HuH-7 (cell line): ENCODE measurements at regions not wholly inside any gene's neighbourhood (a gene's known extent, or its start where the extent isn't known, plus 50 kb on each side); places are given as distances from the start of the nearest gene placed in this dataset.

Source experiments
- DNase-seq: peaks from one replicate; pipeline ENCODE4 v3.0.0; 2011; ENCODE audit warnings: low spot score

DNA sequence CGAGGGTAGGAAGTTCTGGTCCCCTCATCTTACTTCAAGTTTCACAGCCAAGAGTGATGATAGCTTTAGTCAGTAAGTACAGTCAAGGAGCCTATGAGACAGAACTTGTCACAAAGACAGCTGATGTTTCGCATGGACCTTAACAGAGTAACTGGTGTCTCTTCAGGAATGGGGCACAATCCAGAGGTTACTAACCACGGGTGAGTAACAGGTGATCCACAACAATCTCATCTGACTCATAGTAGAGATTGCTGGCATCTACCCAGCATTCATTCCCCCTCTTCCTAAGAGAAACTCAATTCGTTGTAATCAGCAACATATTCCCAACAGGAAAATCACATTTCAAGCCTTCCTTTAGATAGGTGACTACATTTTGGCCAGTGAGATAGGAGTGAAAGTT lies 126.7 kb downstream of the SNX18 start:
- DNase-seq = no peak

DNA sequence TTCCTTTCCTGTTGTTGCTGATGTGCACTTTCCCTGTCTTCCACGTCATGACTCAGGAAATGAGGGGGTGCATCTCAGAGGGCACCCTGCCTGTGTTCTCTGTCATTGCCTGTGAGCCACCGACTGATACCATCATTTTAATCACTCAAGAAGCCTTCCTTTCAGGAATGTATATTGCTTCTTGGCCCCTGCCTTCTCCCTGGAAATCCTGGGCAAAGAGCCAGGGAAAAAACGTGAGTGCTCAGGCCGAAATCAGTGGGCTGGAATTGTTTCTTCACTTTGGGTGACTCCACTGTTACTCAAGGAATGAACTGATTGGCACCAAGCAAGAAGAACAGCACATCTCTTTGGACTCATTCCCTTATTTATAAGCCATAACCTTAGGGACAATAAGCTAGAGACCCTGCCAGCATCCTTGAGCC lies 126.1 kb downstream of the SNX18 start:
- no peak for DNase-seq

DNA sequence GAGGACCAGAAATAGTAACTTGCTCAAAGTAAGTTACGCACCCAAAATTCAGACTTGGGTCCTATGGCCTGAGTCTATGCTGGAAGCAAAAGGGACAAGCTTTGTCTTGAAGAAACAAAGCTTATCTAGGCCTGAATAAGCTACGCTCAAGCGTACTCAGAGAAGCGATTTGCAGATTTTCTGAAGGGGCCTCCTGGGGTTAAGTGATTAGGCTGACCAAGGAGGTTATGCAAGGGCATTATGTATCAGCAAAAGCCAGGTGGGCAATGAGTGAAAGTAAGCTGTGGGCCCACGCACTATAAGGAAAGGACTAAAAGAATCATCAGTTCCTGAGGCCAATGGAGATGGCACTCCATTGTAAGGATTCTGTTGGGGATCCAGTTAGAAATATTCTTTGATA lies 122.1 kb downstream of the SNX18 start:
- no peak for DNase-seq

DNA sequence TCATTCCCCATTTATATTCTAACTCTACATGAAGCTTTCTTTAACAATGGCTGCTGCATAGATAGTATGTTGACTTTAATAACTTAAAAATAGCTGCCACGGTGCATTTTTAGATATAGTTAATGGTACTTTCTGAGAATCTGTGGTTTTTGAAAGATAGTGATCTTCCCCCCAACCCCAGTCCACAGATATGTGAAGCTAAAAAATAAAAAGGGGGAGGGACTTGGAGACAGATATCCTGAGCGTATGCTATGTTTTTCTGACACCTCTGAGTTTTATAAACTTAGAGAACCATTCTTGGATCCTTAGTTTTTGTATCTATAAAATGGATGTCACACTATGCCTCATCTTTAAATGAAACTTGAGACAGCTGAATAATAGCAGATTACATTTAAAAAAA lies 120.5 kb downstream of the SNX18 start:
- DNase-seq = no peak

DNA sequence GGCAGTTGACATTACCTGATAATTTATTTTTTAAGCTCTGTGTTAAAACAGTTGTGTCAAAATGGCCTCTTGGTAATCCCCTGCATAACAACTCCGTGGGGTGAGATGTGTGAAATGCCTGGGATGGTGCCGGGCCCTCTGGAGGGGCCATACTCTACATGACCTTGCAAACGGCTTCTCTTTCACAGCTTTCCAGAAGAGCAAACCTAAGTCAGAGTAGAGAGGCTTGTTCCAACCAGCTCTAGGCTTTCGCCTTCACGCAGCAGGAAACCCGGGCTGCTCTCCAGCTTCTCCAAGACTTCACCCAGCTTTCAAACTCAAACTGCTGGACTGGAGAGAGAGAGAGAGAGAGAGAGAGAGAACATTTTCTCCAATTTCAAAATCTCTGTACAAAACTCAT lies 120.1 kb downstream of the SNX18 start:
- no peak for DNase-seq

DNA sequence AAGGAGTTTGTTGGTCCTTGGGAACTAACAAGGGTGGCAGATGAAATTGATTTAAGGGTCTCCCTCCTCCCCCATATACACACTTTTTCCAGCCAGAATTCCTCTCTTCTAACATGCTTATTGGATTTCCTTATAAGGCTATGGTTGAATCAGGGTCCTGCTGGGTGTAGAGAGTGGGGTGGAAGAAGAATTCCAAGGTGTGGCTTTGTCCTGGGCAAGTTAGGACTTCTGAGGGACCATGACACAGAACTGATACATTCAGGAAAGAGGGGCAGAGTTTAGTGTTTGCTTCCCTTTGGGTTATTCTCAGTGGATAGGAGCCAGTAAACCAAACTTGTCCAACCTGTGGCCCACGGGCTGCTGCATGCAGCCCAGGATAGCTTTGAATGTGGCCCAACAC lies 116.5 kb downstream of the SNX18 start:
- DNase-seq = no peak

DNA sequence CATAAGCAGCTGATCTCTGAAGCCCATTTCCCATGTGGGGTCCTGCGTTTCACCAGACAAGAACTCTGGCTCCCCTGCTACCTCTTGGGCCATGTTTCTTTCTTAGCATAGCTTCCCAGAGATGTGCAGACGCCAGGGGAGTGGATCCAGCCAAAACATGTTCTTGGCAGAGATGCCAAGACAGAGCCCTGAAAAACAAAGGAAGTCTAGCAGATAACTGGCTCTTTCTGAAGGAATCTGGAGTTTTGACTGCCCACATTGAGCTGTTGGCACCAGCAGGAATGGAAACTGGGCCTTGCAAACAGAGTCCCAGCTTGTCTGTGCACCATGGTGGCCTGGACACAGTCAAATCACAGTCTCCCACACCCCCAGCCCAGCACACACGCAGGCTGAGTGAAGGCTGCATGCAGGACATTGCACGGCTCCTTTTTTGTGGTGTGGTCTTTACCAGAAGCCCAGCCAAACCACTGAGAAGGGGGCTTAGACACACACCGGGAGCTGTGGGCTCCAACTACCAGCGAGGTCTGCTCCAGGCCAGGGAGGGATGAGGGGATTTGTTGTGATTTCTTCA lies 114.7 kb downstream of the SNX18 start:
- DNase-seq = no peak

DNA sequence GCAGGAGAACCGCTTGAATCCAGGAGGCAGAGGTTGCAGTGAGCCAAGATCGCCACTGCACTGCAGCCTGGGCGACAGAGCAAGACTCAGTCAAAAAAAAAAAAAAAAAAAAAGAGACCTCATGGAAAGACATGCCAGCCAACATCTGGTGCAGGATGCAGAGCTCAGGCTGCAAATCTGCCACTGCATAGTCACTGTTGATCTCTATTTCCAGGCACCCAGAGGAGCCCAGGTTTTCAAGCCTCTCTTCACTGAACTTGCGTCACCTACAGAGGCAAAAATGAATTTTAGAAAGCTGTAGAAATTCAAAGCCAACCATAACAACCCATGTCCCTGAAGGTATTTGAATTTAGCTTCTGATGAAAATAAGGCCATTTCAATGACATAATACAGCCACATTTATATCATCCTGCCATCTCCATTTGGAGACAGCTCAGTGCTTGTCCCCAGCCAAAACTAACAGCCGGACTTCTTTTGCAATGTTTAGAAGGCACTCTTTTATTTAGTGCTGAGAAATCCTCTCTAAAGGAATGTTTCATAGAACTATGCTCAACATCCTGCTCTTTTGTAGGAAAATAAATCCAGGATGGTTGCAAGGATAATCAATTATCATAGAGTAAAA lies 113.3 kb downstream of the SNX18 start:
- no peak for DNase-seq

DNA sequence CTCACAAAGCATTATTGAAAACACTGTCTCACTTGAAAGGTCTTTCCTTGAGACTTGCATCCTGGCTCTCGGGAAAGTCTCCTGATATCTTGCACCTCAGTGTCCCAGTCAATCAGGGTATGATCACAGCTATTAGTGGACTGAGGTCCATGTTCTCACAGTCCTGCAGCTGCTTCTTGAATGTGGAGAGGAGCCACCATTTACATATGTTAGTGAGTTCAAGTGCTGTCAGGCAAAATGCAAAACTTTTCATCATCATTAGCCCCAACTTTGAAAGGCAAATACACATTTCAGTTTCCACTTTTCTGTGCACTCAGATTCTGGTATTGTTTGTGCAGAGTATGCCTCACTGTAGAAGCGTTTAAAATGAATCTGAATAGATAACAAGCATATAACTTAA lies 111.6 kb downstream of the SNX18 start:
- no peak for DNase-seq

DNA sequence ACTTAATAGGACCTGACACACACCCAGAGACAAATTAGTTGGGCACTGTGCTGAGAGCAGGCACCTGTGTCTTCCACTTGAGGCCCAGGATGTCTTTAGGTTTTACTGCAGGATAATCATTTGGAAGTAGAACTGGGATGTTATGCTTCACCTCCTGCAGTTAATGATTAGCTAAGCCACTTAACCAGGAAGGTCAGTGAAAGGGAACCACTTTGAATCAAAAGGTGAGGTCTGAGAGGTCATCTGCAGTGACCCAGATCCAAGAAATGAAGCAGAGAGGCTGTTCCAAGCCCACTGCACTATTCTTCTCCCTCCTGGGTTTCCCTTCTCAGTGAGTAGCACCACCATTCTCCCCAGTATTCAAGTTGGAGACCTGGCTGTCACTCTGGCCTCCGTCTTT lies 110.5 kb downstream of the SNX18 start:
- DNase-seq = peak; percentile 23

DNA sequence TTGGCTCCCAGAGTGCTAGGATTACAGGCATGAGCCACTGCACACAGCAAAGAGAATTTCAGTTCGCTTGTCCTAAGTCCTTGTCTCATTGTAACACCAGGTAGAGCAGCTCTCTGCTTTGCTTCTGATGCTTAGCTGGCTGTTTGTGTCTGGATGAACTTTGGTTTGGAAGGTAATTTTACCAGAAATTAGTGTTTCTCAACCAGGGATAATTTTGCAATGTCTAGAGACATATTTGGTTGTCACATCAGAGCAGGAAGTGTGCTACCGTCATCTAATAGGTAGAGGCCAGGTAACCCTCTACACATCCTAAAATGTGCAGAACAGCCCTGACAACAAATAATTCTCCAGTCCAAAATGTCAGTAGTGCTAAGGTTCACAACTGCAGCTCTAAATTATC lies 108.8 kb downstream of the SNX18 start:
- no peak for DNase-seq

DNA sequence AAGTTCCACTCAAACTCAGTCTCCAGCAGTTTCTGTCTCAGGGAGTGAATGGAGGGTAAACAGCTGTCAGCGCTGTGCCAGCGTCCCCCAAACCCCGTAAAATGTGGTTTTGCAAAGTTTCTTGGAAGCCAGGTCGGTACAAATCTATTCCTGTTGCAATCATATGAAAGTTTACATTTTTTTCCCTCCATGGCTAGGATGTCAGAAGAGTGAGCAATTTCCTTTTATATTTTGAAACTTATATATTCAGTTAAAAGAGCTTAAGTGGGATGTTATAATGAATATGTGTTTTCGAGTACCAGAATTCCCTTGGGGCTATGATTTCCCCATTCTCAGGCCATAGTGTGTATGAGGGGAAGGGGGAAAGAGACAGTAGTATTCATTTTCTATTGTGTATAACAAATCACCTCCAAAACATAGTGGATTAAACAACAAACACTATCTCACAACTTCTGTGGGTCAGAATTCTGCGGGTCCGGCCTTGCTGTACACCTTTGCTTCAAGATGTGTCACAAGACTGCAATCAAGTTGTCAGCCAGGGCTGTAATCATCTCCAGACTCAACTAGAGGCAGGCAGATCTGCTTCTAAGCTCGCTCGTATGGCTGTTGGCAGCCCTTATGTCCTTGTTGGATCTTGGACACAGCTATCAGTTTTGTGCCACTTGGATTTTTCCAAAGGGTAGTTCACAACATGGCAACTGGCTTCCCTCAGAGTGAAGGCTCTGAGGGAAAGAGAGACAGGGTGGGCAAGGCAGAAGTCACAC lies 107.4 kb downstream of the SNX18 start:
- DNase-seq = no peak

DNA sequence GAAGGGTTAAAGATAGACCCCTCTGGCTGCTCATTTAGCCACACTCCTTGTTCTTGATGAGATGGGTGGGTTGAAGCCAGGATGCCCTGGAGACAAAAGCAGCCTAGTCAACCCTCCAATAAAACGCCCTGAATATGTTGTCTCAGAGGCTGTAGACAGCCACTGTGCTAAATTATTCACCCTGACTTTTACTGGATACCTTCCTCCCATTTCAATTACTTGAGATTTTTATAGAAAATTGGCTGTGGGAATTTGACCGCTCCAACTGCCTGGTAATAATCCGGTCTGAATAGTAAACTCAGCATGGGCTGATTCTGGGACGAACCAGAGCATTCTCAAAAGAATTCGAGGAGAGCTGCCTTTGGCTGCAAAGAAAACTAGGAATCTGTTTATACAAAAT lies 104.2 kb downstream of the SNX18 start:
- DNase-seq = no peak

DNA sequence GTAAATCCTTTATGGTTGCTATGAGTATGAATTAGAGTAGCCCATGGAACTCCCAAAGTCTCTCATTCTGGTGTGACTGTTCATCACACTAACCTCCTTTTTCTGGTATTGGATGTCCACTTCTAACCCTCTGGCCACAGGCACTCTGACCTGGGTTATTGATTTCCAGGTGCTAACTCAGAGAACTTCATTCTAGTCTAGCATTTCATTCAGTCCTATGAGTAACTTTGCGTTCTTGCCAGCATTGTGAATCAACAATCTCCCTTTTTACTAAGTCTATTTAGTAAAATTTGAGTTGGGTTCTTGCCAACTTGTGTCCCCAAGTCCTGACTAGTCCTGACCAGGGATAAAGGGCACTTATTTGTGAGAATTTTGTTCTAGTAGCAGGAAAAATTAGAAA lies 103.5 kb downstream of the SNX18 start:
- no peak for DNase-seq

DNA sequence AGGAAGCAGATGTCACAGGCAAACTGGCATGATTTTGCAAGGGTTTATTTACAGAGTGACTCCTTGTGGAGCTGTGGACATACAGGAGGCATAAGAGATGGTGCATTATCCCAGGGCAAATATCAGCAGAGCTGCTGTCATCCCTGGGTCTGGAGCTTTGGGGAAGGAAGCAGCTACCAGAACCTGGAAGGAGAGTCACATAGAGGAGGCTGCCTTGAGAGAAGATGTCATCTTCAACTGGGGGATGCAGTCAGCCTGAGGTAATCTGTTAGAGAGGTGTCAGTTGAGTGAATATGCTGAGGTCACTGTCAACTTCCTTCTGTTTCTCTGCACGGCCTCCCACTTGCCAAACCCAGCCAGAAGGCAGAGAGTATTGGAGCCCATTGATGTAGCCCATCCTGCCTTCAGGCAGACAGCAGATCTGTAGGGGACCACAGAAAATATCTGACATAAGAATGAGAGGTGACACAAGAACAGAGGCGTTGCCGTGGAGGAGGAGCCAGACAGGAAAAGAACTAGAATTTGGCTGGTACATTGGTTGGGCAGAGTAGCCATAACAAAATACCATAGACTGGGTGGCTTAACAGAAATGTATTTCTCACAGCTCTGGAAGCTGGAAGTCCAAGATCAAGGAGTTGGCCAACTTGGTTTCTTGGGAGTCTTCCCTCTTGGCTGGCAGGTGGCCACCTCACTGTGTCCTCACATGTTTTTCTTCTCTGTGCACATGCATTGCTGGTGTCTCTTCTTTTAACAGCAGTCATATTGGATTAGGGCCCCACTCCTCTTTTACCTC lies 102.8 kb downstream of the SNX18 start:
- DNase-seq = no peak

DNA sequence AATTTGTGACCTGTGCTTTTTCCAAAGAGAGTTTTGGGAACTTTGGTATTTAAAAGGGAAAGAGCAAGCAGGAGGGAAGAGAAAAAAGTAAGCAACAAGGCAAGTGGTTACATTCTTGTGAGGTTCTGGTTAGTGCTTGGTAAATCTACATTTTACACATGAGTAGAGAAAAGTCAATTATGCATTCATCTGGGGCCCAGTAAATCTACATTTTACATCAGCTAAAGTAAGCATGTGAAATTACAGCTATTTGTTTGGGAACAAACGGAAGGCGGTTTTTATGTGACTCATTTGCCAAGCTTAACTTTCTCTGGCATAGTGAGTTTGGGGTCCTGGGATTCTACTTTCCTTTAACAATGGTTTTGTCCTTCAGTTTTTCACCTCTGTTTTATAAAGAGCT lies 102.2 kb downstream of the SNX18 start:
- no peak for DNase-seq

DNA sequence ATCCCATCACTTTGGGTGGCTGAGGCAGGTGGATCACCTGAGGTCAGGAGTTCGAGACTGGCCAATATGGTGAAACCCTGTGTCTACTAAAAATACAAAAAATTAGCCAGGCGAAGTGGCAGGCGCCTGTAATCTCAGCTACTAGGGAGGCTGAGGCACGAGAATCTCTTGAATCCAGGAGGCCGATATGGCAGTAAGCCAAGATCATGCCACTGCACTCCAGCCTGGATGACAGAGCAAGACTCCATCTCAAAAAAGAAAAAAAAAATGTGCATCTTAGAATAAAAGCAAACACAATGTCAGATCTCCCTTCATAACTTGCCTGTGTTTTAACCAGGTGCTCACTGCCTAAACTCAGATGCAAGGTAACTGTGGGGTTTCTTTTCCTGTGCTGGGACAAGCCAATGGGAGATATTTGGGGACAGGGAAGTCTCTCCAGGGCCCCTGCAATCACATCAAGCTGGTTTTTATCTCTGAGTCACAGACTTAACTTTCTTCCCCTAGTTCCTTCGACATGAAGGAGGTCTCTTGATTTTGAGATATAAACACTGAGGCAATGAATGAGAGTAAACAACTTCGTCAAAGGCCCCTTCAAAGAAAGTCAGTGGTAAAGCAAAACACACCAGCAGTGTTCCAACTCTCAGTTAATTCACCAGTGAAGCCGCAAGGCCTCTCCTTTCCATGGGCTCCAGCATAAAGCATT lies 99.1 kb downstream of the SNX18 start:
- no peak for DNase-seq

DNA sequence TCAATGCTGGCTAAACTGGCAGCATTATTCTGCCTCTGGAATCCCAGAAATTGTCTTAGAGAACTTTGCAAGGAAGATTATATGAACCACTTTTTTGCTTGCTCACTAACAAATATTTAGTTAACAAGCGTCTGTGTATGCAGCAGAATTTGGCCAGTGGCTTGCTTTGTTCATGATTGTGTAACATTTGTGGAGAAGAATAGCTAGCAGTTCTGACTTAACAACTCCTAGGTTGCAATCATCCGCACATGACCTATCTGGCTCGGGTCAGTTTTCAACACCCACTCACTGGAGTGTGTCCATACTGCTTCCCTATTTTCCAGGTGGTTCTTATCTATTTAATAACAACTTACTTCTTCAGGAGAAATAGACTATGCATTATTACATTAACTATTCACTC lies 98.5 kb downstream of the SNX18 start:
- DNase-seq = peak; percentile 16

DNA sequence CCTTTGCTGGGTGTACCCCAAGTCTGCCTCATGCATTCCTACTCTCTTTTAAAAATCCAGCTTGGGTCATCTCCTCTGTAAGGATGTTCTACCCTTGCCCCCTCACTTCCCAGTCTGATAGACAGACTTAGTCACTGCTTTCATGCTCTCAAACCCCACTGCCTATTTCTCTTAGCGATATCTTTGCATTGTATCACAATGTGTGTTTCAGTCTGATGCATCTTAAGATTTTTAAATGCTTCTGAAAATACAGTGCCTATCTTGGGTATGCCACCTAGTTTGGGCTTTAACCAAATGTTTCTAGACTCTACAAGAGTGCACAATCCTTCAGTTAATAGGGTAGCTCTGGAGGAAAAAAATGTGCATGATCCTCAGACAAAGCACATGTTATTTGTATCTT lies 97.8 kb downstream of the SNX18 start:
- DNase-seq = no peak

DNA sequence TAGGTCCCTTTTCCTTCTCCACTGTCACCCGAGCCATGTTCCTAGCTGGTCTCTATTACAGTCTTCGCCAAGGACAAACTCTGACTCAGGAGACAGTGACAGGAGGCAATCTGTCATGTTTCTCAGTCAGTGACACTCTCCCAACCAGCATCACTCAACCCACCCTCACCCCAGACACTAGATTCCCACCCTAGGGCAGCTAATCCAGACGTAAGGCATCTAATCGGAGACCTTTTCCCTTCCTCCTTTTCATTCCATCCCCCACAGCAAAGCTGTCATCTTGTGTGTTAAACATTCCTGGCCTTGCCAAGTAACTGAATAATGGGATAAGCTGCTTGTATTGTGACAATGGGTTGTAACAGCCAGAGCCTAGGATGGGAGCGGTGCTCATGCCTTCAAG lies 95.2 kb downstream of the SNX18 start:
- DNase-seq = no peak

DNA sequence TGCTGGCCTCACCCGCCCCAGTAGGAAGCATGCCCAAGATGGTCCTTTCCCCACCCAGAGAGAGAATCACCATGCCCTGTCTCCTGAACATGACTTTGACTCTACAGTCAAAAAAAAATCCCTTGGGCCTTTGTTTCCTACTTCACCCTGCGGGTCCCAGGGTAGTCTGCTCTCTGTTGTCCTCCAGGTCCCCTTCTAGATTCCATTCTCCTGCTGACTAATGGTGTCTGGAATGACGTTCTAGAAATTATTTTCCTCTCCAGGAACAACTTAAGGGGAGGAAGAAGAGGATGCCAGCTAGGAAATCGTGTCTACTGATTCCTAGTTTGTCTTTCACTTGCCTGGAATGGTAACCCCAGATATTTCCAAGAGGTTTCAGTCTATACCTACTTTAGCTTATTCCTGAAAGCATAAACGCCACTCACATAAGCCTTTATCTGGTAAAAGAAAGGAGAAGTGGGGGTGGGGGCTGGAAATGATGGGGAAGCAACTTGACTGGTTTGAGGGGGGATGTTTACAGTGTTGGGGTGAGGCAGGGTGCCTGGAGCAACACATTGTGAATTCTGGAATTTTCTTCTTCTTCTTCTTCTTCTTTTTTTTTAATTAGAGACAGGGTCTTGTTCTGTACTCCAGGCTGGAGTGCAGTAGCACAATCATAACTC lies 93.9 kb downstream of the SNX18 start:
- no peak for DNase-seq
